Panc1 (cell line): ENCODE measurements at regions not wholly inside any gene's neighbourhood (a gene's known extent, or its start where the extent isn't known, plus 50 kb on each side); places are given as distances from the start of the nearest gene placed in this dataset.

ENCODE experiments used
- ATAC-seq: fragments of 200-7000 bp; cut with Tn5 transposase; 2 replicates; pipeline ENCODE4 v1.9.1; 2020; ENCODE audit warnings: mild to moderate bottlenecking, moderate library complexity
- BruUV-seq: library from RNA; stranded (reverse); fragments of 400-500 nt; replicated peaks from 2 replicates; lab custom pipeline; 2021; lab: Mats Ljungman, UMichigan
- CTCF ChIA-PET: fragments of 300-600 bp; sonication (Branson Sonifier 250); formaldehyde crosslinking; loops from one replicate; lab custom pipeline; 2022; ENCODE audit warnings: antibody characterized with exemption; lab: Charles Lee
- POLR2A ChIA-PET: fragments of 300-600 bp; sonication (Branson Sonifier 250); formaldehyde crosslinking; loops from one replicate; lab custom pipeline; 2022; ENCODE audit warnings: antibody characterized with exemption; lab: Charles Lee
- DNase-seq: peaks from one replicate; pipeline ENCODE4 v3.0.0-alpha.2; 2010; ENCODE audit warnings: low read depth, low spot score
- H3K27ac ChIP-seq: 2 replicates; pipeline ENCODE4 v1.5.1; 2011; ENCODE audit warnings: mild to moderate bottlenecking, low read length, inconsistent platforms
- H3K27me3 ChIP-seq: fragments of 200-500 bp; sonication (Bioruptor generic); 2 replicates; pipeline ENCODE4 v1.6.0; 2014; ENCODE audit warnings: low read length, inconsistent platforms; ENCODE audit not compliant: control insufficient read depth, insufficient read depth
- H3K36me3 ChIP-seq: fragments of 200-500 bp; sonication (Bioruptor generic); 2 replicates; pipeline ENCODE4 v1.5.1; 2014; ENCODE audit warnings: inconsistent platforms, mild to moderate bottlenecking, low read length, moderate library complexity; ENCODE audit not compliant: control insufficient read depth, insufficient read depth
- H3K4me1 ChIP-seq: 2 replicates; pipeline ENCODE4 v1.5.1; 2011; ENCODE audit warnings: inconsistent platforms, mild to moderate bottlenecking, low read length, moderate library complexity; ENCODE audit not compliant: control insufficient read depth, insufficient read depth
- H3K4me3 ChIP-seq, 2 experiments: 2 replicates each; pipeline ENCODE4 v1.5.1; 2011 to 2012; ENCODE audit warnings: low read depth in 2 of 2, low read length in 2 of 2, mild to moderate bottlenecking in 2 of 2, inconsistent platforms in 1 of 2, moderate library complexity in 1 of 2
- H3K9me3 ChIP-seq: fragments of 200-500 bp; sonication (Bioruptor generic); 2 replicates; pipeline ENCODE4 v1.5.1; 2014; ENCODE audit warnings: low read depth, mild to moderate bottlenecking, inconsistent platforms, low read length, moderate library complexity; ENCODE audit not compliant: control insufficient read depth, insufficient read depth
- CTCF ChIP-seq: fragments of 450-650 bp; IDR thresholded peaks from 2 replicates; pipeline ENCODE4 v1.5.1; 2017; ENCODE audit warnings: mild to moderate bottlenecking
- POLR2AphosphoS5 ChIP-seq: IDR thresholded peaks from 2 replicates; pipeline ENCODE4 v1.6.1; 2012; ENCODE audit warnings: mild to moderate bottlenecking, low read depth, low read length, moderate library complexity
- SIN3A ChIP-seq: IDR thresholded peaks from 2 replicates; pipeline ENCODE4 v1.6.1; 2012; ENCODE audit warnings: low read depth, mild to moderate bottlenecking, low read length, moderate library complexity, borderline replicate concordance; ENCODE audit not compliant: insufficient read depth
- TCF7L2 ChIP-seq: IDR thresholded peaks from 2 replicates; pipeline ENCODE4 v1.6.1; 2011; ENCODE audit warnings: mild to moderate bottlenecking, low read depth, low read length, inconsistent platforms
- in situ Hi-C: cut with HindIII; loops from 2 replicates; pipeline ENCODE4 v1.10.0; 2016; ENCODE audit warnings: low sequenced_read_pairs, low pct_unique_long_range_greater_than_20kb
- intact Hi-C: fragments of 100-400 bp; cut with micrococcal nuclease; formaldehyde crosslinking; loops from one replicate; pipeline ENCODE4 v1.10.0; 2022; ENCODE audit not compliant: unreplicated experiment
- TF ChIP-seq, protein P1 (sequence below), 2 experiments: IDR thresholded peaks; 2 replicates each; pipeline ENCODE4 v1.6.1; 2011 to 2012; ENCODE audit warnings: low read depth in 2 of 2, control low read depth in 1 of 2, low read length in 1 of 2, mild to moderate bottlenecking in 1 of 2, moderate library complexity in 1 of 2; ENCODE audit not compliant: insufficient read depth in 1 of 2

DNA sequence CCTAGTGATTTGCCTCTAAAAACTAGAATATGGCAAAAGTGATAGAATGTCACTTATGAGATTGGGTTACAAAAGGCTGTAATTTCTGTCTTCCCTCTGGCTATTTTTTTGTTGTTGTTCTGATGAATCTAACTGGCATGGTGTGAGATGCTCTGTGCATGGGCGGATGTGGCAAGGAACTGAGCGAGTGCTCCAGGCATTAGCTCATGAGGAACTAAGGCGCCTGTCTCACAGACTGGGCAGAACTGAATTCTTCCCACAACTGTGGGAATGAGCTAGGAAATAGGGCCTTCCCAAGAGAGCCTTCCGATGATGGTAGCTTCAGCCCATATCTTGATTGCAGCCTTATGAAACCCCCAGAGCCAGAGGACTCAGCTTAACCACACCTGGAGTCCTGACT lies 222.5 kb downstream of the NR2F2 start:
- H3K9me3 ChIP-seq: no peaks in the 10 kb centered on the region
- ATAC-seq (no peak), DNase-seq (no peak)
- TF ChIP-seq POLR2AphosphoS5 (no peak), TCF7L2 (no peak), SIN3A (no peak), CTCF (no peak)
- TF ChIP-seq, protein P1, sequence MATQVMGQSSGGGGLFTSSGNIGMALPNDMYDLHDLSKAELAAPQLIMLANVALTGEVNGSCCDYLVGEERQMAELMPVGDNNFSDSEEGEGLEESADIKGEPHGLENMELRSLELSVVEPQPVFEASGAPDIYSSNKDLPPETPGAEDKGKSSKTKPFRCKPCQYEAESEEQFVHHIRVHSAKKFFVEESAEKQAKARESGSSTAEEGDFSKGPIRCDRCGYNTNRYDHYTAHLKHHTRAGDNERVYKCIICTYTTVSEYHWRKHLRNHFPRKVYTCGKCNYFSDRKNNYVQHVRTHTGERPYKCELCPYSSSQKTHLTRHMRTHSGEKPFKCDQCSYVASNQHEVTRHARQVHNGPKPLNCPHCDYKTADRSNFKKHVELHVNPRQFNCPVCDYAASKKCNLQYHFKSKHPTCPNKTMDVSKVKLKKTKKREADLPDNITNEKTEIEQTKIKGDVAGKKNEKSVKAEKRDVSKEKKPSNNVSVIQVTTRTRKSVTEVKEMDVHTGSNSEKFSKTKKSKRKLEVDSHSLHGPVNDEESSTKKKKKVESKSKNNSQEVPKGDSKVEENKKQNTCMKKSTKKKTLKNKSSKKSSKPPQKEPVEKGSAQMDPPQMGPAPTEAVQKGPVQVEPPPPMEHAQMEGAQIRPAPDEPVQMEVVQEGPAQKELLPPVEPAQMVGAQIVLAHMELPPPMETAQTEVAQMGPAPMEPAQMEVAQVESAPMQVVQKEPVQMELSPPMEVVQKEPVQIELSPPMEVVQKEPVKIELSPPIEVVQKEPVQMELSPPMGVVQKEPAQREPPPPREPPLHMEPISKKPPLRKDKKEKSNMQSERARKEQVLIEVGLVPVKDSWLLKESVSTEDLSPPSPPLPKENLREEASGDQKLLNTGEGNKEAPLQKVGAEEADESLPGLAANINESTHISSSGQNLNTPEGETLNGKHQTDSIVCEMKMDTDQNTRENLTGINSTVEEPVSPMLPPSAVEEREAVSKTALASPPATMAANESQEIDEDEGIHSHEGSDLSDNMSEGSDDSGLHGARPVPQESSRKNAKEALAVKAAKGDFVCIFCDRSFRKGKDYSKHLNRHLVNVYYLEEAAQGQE (IDR thresholded peaks at IDR 0.05; ENCODE audit: insufficient read depth in 1 of 2, low read depth in 2 of 2, low read length in 1 of 2): no peak
- BruUV-seq: no TSS peak
- intact Hi-C loops (no loop called here), in situ Hi-C loops (no loop called here)
- CTCF ChIA-PET: no interaction called here
- POLR2A ChIA-PET: no interaction called here
- H3K4me3 ChIP-seq: no peak overlapping the region
- H3K4me1 ChIP-seq: no peaks in the 10 kb centered on the region
- no peaks in the 10 kb centered on the region for H3K27me3 ChIP-seq
- H3K36me3 ChIP-seq: no peaks in the 10 kb centered on the region
- no peak overlapping the region for H3K27ac ChIP-seq

DNA sequence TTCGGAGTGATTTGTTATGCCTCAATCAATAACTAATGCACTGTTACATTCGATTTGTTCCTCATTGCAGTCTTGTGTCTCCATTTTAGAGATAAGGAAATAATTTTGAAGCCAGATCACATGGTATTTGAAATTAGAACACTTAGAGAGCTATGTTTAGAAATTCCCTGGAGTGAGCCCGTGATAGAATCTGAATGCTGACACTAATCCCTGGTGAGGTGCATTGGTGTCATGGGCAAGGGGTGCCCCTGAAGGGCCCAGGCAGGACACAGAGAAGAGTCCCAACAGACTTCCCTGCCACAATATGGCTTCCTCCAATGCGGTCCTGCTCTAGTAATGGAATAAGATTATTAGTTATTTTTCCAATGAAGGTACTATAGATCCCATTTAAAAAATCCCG lies 223.0 kb downstream of the NR2F2 start:
- no peak overlapping the region for H3K4me3 ChIP-seq
- intact Hi-C loops (no loop called here), in situ Hi-C loops (no loop called here)
- H3K9me3 ChIP-seq: no peaks in the 10 kb centered on the region
- H3K36me3 ChIP-seq: no peaks in the 10 kb centered on the region
- no TSS peak for BruUV-seq
- H3K27me3 ChIP-seq: no peaks in the 10 kb centered on the region
- CTCF ChIA-PET: no interaction called here
- H3K27ac ChIP-seq: no peak overlapping the region
- POLR2A ChIA-PET: no interaction called here
- TF ChIP-seq CTCF: no peak
- TF ChIP-seq, protein P1 (IDR thresholded peaks at IDR 0.05; ENCODE audit: insufficient read depth in 1 of 2, low read depth in 2 of 2, low read length in 1 of 2): no peak
- no peak for TF ChIP-seq TCF7L2
- no peak for TF ChIP-seq POLR2AphosphoS5
- no peak for TF ChIP-seq SIN3A
- ATAC-seq (no peak), DNase-seq (no peak)
- H3K4me1 ChIP-seq: no peaks in the 10 kb centered on the region
